Effector memory CD4-positive, alpha-beta T cell (primary cell): ENCODE measurements at regions not wholly inside any gene's neighbourhood (a gene's known extent, or its start where the extent isn't known, plus 50 kb on each side); places are given as distances from the start of the nearest gene placed in this dataset.
"Not testable (repeated sequence)": the region's sequence is repeated elsewhere in the genome, so short reads cannot be mapped to it uniquely, and the experiment has no call there.

Experiments used
- DNase-seq, 3 donors: peaks; one replicate each; pipeline ENCODE4 v3.0.0-alpha.2; 2020
- H3K27ac ChIP-seq: 2 replicates; pipeline ENCODE4 v1.7.0; 2013; ENCODE audit warnings: mild to moderate bottlenecking, low read length, moderate library complexity; ENCODE audit not compliant: insufficient read depth, poor library complexity, severe bottlenecking
- H3K27me3 ChIP-seq: replicated peaks from 2 replicates; pipeline ENCODE4 v1.7.0; 2013; ENCODE audit warnings: mild to moderate bottlenecking, low read length; ENCODE audit not compliant: insufficient read depth, control insufficient read depth, poor library complexity, severe bottlenecking
- H3K36me3 ChIP-seq: 2 replicates; pipeline ENCODE4 v1.7.0; 2013; ENCODE audit warnings: mild to moderate bottlenecking, low read length, moderate library complexity; ENCODE audit not compliant: control insufficient read depth, insufficient read depth
- H3K4me1 ChIP-seq: 2 replicates; pipeline ENCODE4 v1.7.0; 2013; ENCODE audit warnings: low read length, mild to moderate bottlenecking; ENCODE audit not compliant: control insufficient read depth, insufficient read depth, poor library complexity, severe bottlenecking
- H3K4me3 ChIP-seq: 2 replicates; pipeline ENCODE4 v1.7.0; 2013; ENCODE audit warnings: low read length, low read depth, mild to moderate bottlenecking; ENCODE audit not compliant: insufficient read depth, poor library complexity, severe bottlenecking
- H3K9me3 ChIP-seq: 2 replicates; pipeline ENCODE4 v1.7.0; 2013; ENCODE audit warnings: mild to moderate bottlenecking, low read length, moderate library complexity; ENCODE audit not compliant: control insufficient read depth

DNA sequence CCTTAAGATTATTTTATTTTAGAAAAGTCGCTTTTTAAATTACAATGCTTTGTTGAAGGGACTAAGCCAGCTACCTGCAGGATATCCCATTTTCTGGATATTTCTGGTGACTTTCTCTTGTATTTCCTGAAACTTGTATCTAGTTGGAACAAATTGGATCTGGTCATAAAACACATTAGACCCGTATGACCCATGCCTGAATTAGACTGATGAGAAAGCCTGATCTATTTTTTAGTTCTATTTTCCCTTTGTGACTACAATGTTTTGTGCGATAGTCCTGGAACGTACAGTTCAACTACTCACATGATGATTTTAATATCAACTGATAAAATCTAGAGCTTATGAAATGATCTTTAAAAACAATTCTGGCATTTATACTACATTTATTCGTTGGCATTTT, 151.8 kb downstream of the RHOU start:
- no peaks in the 10 kb centered on the region for H3K36me3 ChIP-seq
- DNase-seq: no peak
- no peak overlapping the region for H3K27ac ChIP-seq

DNA sequence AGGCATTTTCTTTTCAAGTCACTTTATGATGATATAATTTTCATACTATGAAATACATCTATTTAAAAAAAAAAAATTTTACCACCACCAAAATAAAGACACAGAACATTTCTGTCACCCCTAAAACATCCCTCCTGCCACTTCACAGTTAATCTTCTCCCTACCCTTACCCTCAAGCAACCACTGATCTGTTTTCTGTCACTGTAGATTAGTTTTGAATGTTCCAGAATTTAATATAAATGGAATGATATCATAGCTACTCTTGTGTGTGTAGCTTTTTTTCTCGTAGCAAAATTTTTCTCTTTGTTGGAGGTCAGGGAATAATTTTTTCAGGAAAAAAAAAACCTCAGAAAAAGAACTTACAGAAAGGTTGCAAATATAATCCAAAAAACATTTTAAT, 152.7 kb downstream of the RHOU start:
- no peaks in the 10 kb centered on the region for H3K9me3 ChIP-seq
- no peak overlapping the region for H3K4me3 ChIP-seq
- DNase-seq: no peak
- H3K27me3 ChIP-seq: no peaks in the 10 kb centered on the region
- H3K36me3 ChIP-seq: no peaks in the 10 kb centered on the region
- H3K27ac ChIP-seq: no peak overlapping the region
- H3K4me1 ChIP-seq: no peaks in the 10 kb centered on the region

More for the DNA sequence above, 151.8 kb downstream of the RHOU start:
- no peak overlapping the region for H3K4me3 ChIP-seq
- H3K9me3 ChIP-seq: no peaks in the 10 kb centered on the region
- no peaks in the 10 kb centered on the region for H3K27me3 ChIP-seq
- no peaks in the 10 kb centered on the region for H3K4me1 ChIP-seq

DNA sequence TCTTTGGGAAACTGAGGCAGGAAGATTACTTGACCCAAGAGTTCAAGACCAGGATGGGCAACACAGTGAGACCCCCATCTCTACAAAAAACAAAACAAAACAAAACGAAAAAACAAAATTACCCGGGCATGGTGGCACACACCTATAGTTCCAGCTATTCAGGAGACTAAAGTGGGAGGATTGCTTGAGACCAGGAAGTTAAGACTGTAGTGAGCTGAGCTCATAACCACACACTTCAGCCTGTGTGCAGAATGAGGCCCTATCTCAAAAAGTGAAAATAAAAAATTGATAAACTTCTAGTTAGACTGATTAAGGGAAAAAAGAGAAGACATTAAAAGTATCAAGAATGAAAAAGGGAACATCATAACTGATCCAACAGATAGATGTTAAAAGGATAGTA, 154.0 kb downstream of the RHOU start:
- no peaks in the 10 kb centered on the region for H3K36me3 ChIP-seq
- no peak for DNase-seq
- H3K4me1 ChIP-seq: no peaks in the 10 kb centered on the region
- no peaks in the 10 kb centered on the region for H3K9me3 ChIP-seq
- no peaks in the 10 kb centered on the region for H3K27me3 ChIP-seq
- H3K4me3 ChIP-seq: no peak overlapping the region
- no peak overlapping the region for H3K27ac ChIP-seq

DNA sequence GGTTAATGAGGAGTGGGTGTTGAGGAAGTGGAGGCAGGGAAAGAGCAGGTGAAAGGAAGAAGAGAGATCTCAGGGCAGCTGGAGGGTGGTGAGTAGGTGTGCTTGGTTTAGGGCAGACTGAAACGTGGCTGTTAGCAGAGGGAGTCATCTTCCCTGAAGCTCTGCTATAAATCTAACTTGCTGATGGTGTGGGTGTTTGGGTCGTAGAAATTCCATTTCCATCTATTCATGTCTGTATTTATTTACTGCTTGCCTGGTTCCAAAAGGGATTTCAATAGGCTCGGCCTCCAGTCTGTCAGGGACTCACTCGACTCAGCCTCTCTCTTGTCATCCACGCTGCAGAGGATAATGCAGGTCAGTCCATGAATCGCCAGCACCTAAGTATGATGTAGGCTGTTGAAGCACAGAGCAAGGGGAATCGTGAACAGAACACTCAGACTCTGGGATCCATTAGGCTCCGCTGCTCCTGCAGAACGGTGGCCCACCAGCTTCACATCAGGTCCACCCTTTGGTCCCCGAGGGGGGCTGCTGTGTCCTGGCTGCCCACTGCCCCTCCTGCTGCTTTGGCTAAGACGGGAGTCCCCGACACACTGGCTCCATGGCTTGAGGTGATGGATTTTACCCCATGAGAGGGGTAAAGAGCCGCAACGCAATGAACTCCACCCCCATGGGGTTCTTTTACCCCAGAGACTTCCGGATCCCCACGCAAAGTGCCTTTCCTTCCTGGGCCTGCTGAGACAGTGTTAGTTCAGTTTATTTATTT, 156.2 kb downstream of the RHOU start:
- Histone ChIP-seq H3K27ac (no peak overlapping the region), H3K4me1 (no peaks in the 10 kb centered on the region), H3K27me3 (no peaks in the 10 kb centered on the region), H3K4me3 (no peak overlapping the region), H3K36me3 (no peaks in the 10 kb centered on the region), H3K9me3 (no peaks in the 10 kb centered on the region)
- DNase-seq: no peak

DNA sequence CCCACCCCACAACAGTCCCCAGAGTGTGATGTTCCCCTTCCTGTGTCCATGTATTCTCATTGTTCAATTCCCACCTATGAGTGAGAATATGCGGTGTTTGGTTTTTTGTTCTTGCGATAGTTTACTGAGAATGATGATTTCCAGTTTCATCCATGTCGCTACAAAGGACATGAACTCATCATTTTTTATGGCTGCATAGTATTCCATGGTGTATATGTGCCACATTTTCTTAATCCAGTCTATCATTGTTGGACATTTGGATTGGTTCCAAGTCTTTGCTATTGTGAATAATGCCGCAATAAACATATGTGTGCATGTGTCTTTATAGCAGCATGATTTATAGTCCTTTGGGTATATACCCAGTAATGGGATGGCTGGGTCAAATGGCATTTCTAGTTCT, 156.9 kb downstream of the RHOU start:
- H3K4me3 ChIP-seq, H3K27ac ChIP-seq, H3K36me3 ChIP-seq, DNase-seq, H3K4me1 ChIP-seq, H3K27me3 ChIP-seq, H3K9me3 ChIP-seq: not testable (repeated sequence)

DNA sequence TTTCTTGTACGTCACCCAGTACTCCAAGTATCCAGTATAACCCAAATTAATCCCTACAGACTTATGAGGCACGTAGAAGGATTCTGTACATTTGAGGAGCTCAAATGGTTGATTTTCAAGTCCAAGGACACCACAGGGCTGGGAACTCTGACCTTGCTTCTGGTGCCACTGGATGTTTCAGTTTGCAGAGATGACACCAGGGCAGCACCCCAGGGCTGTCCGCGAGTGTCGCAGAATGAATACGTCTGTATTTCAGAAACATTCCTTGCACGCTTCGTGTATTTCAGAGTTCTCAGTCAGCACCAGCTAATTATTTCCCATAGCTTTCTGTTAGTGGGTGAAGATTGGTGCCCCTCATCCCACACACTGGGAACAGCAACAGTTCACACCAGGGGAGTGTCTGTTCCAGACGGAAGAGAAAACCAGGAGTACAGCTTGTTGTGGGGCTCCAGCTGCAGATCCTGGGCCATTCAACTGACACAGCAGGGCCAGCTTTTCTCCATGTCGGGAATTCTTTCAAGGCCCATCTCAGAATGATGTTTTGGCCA, 159.2 kb downstream of the RHOU start:
- no peaks in the 10 kb centered on the region for H3K4me1 ChIP-seq

DNA sequence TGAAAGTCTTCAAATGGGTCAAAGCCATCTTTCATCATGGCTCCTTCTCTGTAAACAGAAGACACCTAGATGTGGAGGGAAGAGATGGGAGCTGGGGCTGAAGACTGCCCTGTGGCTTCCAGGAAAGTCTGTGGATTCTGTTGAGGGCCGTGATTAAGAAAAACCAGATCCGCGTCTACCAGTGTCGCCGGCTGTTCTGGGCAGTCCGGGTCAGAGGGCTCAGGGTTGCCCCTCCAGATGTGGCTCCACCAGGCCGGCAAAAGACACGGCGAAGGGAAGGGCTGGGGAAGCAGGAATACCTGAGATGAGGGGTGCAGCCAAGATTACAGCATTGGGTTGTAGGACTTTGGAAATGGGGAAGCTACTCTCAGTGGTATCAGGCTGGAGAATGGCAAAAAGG, 162.6 kb downstream of the RHOU start:
- Histone ChIP-seq H3K9me3 (no peaks in the 10 kb centered on the region), H3K27me3 (no peaks in the 10 kb centered on the region)

More for the DNA sequence above, 159.2 kb downstream of the RHOU start:
- H3K4me3 ChIP-seq: no peak overlapping the region
- no peaks in the 10 kb centered on the region for H3K9me3 ChIP-seq
- no peak overlapping the region for H3K27ac ChIP-seq
- no peaks in the 10 kb centered on the region for H3K36me3 ChIP-seq
- no peaks in the 10 kb centered on the region for H3K27me3 ChIP-seq
- DNase-seq: no peak

DNA sequence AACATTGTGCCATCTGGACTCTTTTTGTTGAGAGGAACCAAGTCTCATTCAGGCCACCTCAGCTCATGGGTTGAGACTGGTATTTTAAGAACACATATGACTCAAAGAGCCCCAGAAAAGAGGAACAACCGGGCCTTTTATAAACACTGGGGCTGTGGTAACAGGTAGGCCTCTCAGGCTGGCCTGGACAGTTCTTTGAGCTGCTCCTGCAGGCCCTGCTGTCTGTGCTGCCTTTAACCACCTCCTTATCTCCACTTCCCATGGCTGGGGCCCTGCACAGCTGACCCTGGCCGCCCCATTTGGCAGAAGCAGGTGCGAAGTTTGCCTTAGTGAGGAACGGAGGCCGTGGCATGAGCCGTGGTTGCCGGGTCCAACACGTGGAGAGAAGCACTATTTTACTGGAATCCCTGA, 163.3 kb downstream of the RHOU start:
- H3K27ac ChIP-seq: no peak overlapping the region
- no peak for DNase-seq
- H3K4me1 ChIP-seq: no peaks in the 10 kb centered on the region
- H3K4me3 ChIP-seq: no peak overlapping the region
- H3K9me3 ChIP-seq: no peaks in the 10 kb centered on the region
- H3K36me3 ChIP-seq: no peaks in the 10 kb centered on the region
- no peaks in the 10 kb centered on the region for H3K27me3 ChIP-seq

More for the DNA sequence above, 162.6 kb downstream of the RHOU start:
- Histone ChIP-seq H3K36me3 (no peaks in the 10 kb centered on the region), H3K27ac (no peak overlapping the region), H3K4me3 (no peak overlapping the region), H3K4me1 (no peaks in the 10 kb centered on the region)
- no peak for DNase-seq

DNA sequence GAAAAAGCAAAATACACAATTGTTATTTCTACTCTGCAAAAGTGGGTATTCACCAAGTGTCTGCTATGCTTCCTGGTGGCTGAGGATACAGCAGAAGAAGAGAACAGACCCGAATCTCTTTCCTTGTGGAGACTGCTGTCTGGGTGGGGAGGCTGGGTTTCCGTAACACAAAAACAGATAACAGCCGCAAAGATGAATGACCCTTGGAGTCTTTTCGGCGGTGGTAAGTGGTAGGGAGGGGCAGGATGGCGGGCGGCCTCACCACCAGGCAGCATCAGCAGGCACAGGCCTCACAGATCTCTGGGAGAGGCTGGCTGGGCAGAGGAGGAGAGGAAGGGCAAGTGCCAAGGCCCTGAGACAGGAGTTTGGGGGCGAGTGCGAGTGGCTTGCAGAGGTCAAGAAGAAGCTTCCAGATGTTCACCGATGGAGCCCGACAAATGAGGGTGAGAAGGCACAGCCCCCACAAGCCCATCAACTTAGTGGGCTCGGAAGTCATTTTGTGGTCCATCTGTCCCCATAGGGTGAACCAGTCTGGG, 164.2 kb downstream of the RHOU start:
- H3K27ac ChIP-seq: no peak overlapping the region
- H3K4me3 ChIP-seq: no peak overlapping the region
- H3K4me1 ChIP-seq: no peaks in the 10 kb centered on the region
- no peaks in the 10 kb centered on the region for H3K36me3 ChIP-seq
- H3K9me3 ChIP-seq: no peaks in the 10 kb centered on the region
- no peak for DNase-seq
- H3K27me3 ChIP-seq: no peaks in the 10 kb centered on the region

DNA sequence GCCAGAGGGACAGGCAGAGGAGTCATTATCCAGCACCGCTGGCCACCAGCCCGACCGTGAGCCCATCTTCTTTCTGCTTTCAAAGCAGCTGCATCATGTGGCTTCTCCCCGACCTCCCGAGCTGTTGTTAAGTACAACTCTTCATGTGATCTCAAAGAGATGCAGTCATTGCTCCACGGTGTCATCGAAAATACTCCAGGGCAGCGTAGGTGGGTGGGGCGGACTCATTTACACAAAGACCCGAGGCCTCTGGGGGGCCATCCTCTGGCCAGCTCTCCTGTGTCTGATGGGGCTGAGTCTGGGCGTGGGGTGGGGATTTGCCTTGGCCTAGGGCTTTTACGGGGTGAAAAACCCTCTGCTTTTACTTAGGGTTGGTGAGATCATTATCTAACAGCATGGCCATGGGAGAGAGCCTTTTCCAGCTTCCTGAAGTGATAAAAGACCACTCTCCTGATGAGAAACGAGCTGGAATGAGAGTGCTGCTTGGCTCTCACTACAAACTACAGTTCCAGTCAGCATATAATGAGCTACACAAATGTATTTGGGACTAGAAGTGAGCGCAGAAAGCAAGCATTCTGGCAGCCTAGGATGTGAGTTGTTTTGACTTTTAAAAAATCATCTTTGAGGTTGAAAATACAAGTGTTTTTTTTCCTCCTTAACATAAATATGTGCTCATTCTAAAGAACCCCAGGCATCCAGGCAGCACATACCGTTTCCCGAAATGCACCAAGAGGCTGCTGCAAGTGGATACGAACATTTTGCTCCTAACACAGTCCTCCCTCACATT, 165.0 kb downstream of the RHOU start:
- Histone ChIP-seq H3K4me3 (no peak overlapping the region), H3K4me1 (no peaks in the 10 kb centered on the region), H3K27me3 (no peaks in the 10 kb centered on the region), H3K36me3 (no peaks in the 10 kb centered on the region), H3K27ac (no peak overlapping the region), H3K9me3 (no peaks in the 10 kb centered on the region)
- DNase-seq: no peak
